ENCODE measurements at regions not wholly inside any gene's neighbourhood (a gene's known extent, or its start where the extent isn't known, plus 50 kb on each side); places are given as distances from the start of the nearest gene placed in this dataset.

GRCh38 chr7:113784316-113784715, 134.5 kb downstream of the PPP1R3A start:
- no peaks in the 10 kb centered on the region for H3K36me3 ChIP-seq (ENCODE audit: control insufficient read depth, insufficient read depth, low read length)
- H3K4me1 ChIP-seq (ENCODE audit: control insufficient read depth, insufficient read depth, low read length), result no peaks in the 10 kb centered on the region
- H3K27ac ChIP-seq (ENCODE audit: low read depth, low read length), result no peak overlapping the region
- no peaks in the 10 kb centered on the region for H3K27me3 ChIP-seq (ENCODE audit: control insufficient read depth, insufficient read depth, low read length)
- no peaks in the 10 kb centered on the region for H3K9me3 ChIP-seq (ENCODE audit: control insufficient read depth, insufficient read depth, low read depth, low read length)
- H3K4me3 ChIP-seq (ENCODE audit: low read depth, low read length), result no peak overlapping the region
- H3K9ac ChIP-seq (ENCODE audit: low read length), result no peak overlapping the region

DNA sequence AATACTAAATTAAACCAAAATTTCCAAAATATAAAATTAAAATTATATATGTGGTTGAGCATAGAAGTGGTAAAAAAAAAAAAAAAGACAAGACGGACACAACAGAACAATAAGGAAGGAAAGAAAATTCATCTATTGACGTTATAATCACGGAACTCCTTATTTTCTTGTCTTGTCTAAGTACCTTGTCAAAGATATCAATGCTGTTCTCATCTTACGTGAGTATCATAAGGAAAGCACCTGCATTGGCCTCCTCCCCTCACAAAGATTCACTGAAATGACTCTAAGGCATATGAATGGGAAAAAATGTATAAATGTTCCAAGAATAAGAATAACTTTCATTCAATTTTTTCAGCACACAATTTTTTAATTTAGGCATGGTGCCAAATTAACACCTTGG, 135.4 kb downstream of the PPP1R3A start:
- H3K4me1 ChIP-seq (ENCODE audit: control insufficient read depth, insufficient read depth, low read length), result no peaks in the 10 kb centered on the region
- no peak overlapping the region for H3K9ac ChIP-seq (ENCODE audit: low read length)
- H3K4me3 ChIP-seq (ENCODE audit: low read depth, low read length), result no peak overlapping the region
- no peaks in the 10 kb centered on the region for H3K27me3 ChIP-seq (ENCODE audit: control insufficient read depth, insufficient read depth, low read length)
- no peaks in the 10 kb centered on the region for H3K9me3 ChIP-seq (ENCODE audit: control insufficient read depth, insufficient read depth, low read depth, low read length)
- no peak overlapping the region for H3K27ac ChIP-seq (ENCODE audit: low read depth, low read length)
- H3K36me3 ChIP-seq (ENCODE audit: control insufficient read depth, insufficient read depth, low read length), result no peaks in the 10 kb centered on the region

- Histone ChIP-seq H3K27ac (ENCODE audit: low read depth, low read length) (no peak overlapping the region), H3K4me1 (ENCODE audit: control insufficient read depth, insufficient read depth, low read length) (no peaks in the 10 kb centered on the region), H3K36me3 (ENCODE audit: control insufficient read depth, insufficient read depth, low read length) (no peaks in the 10 kb centered on the region), H3K27me3 (ENCODE audit: control insufficient read depth, insufficient read depth, low read length) (no peaks in the 10 kb centered on the region), H3K4me3 (ENCODE audit: low read depth, low read length) (no peak overlapping the region), H3K9me3 (ENCODE audit: control insufficient read depth, insufficient read depth, low read depth, low read length) (no peaks in the 10 kb centered on the region), H3K9ac (ENCODE audit: low read length) (no peak overlapping the region)
These were observed 143.0 kb downstream of the PPP1R3A start for GRCh38 chr7:113775804-113776203.

GRCh38 chr7:113775401-113775800, 143.4 kb downstream of the PPP1R3A start:
- Histone ChIP-seq H3K4me1 (ENCODE audit: control insufficient read depth, insufficient read depth, low read length) (no peaks in the 10 kb centered on the region), H3K36me3 (ENCODE audit: control insufficient read depth, insufficient read depth, low read length) (no peaks in the 10 kb centered on the region), H3K4me3 (ENCODE audit: low read depth, low read length) (no peak overlapping the region), H3K9ac (ENCODE audit: low read length) (no peak overlapping the region), H3K9me3 (ENCODE audit: control insufficient read depth, insufficient read depth, low read depth, low read length) (no peaks in the 10 kb centered on the region), H3K27ac (ENCODE audit: low read depth, low read length) (no peak overlapping the region), H3K27me3 (ENCODE audit: control insufficient read depth, insufficient read depth, low read length) (no peaks in the 10 kb centered on the region)

- Histone ChIP-seq H3K4me1 (ENCODE audit: control insufficient read depth, insufficient read depth, low read length) (no peaks in the 10 kb centered on the region), H3K4me3 (ENCODE audit: low read depth, low read length) (no peak overlapping the region), H3K36me3 (ENCODE audit: control insufficient read depth, insufficient read depth, low read length) (no peaks in the 10 kb centered on the region), H3K9ac (ENCODE audit: low read length) (no peak overlapping the region), H3K27me3 (ENCODE audit: control insufficient read depth, insufficient read depth, low read length) (no peaks in the 10 kb centered on the region), H3K27ac (ENCODE audit: low read depth, low read length) (no peak overlapping the region), H3K9me3 (ENCODE audit: control insufficient read depth, insufficient read depth, low read depth, low read length) (no peaks in the 10 kb centered on the region)
These were observed 144.5 kb downstream of the PPP1R3A start for GRCh38 chr7:113774182-113774807.

DNA sequence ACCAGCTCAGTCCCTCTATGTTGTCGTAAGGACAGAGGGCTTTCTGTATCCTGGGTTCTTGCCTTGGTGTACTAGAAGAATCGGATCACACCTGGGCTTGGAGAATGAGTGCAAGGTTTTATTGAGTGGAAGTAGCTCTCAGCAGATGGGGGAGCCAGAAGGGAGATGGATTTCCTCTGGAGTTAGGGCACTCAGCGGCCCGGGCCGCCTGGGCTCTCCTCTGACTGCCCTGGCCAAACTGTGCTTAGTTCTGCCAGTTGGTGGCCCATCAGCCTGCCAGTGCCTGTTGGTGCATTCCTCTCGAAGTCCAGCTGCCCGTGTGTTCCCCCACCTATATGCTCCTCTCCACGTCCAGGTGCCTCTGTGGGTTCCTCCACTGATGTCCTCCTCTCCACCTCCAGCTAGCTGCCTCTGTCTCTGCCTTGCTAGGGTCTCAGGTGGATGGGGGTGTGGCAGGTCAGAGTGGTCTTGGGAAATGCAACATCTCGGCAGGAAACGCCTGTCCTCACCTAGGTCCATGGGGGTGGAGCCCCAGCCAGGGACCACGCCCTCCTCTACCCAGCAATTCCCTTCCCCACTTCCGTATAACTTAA, 148.6 kb downstream of the PPP1R3A start:
- no peak overlapping the region for H3K4me3 ChIP-seq (ENCODE audit: low read depth, low read length)
- no peaks in the 10 kb centered on the region for H3K36me3 ChIP-seq (ENCODE audit: control insufficient read depth, insufficient read depth, low read length)
- H3K27ac ChIP-seq (ENCODE audit: low read depth, low read length), result no peak overlapping the region

GRCh38 chr7:113768387-113768786, 150.4 kb downstream of the PPP1R3A start:
- Histone ChIP-seq H3K36me3 (ENCODE audit: control insufficient read depth, insufficient read depth, low read length) (no peaks in the 10 kb centered on the region), H3K4me1 (ENCODE audit: control insufficient read depth, insufficient read depth, low read length) (no peaks in the 10 kb centered on the region), H3K9ac (ENCODE audit: low read length) (no peak overlapping the region), H3K4me3 (ENCODE audit: low read depth, low read length) (no peak overlapping the region), H3K27ac (ENCODE audit: low read depth, low read length) (no peak overlapping the region), H3K9me3 (ENCODE audit: control insufficient read depth, insufficient read depth, low read depth, low read length) (no peaks in the 10 kb centered on the region), H3K27me3 (ENCODE audit: control insufficient read depth, insufficient read depth, low read length) (no peaks in the 10 kb centered on the region)

More for the DNA sequence above, 148.6 kb downstream of the PPP1R3A start:
- Histone ChIP-seq H3K27me3 (ENCODE audit: control insufficient read depth, insufficient read depth, low read length) (no peaks in the 10 kb centered on the region), H3K4me1 (ENCODE audit: control insufficient read depth, insufficient read depth, low read length) (no peaks in the 10 kb centered on the region), H3K9me3 (ENCODE audit: control insufficient read depth, insufficient read depth, low read depth, low read length) (no peaks in the 10 kb centered on the region), H3K9ac (ENCODE audit: low read length) (no peak overlapping the region)

GRCh38 chr7:113764401-113765035, 154.3 kb downstream of the PPP1R3A start:
- H3K27me3 ChIP-seq (ENCODE audit: control insufficient read depth, insufficient read depth, low read length), result no peaks in the 10 kb centered on the region
- H3K9ac ChIP-seq (ENCODE audit: low read length), result no peak overlapping the region
- H3K9me3 ChIP-seq (ENCODE audit: control insufficient read depth, insufficient read depth, low read depth, low read length), result no peaks in the 10 kb centered on the region
- no peaks in the 10 kb centered on the region for H3K36me3 ChIP-seq (ENCODE audit: control insufficient read depth, insufficient read depth, low read length)
- no peaks in the 10 kb centered on the region for H3K4me1 ChIP-seq (ENCODE audit: control insufficient read depth, insufficient read depth, low read length)
- H3K4me3 ChIP-seq (ENCODE audit: low read depth, low read length), result no peak overlapping the region
- H3K27ac ChIP-seq (ENCODE audit: low read depth, low read length), result no peak overlapping the region

DNA sequence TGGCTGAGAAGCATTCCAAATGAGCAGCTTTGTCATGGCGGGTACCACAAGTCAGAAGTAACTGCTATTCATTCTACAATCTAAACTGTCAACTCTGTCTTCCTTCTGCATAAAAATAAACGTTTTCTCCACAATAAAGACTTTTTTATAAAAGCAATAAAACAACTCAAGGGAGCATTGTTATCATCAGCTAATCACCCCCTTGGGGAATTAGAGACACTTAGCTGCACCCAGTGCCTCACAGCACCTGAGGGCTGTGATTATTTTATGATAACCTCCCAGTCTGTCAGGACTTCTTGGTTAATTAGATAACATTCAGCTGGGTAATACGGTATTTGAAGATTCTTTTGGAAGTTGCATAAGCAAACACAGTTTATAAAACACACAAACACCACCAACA, 155.6 kb downstream of the PPP1R3A start:
- no peaks in the 10 kb centered on the region for H3K36me3 ChIP-seq (ENCODE audit: control insufficient read depth, insufficient read depth, low read length)
- H3K4me1 ChIP-seq (ENCODE audit: control insufficient read depth, insufficient read depth, low read length), result no peaks in the 10 kb centered on the region
- H3K27me3 ChIP-seq (ENCODE audit: control insufficient read depth, insufficient read depth, low read length), result no peaks in the 10 kb centered on the region
- no peaks in the 10 kb centered on the region for H3K9me3 ChIP-seq (ENCODE audit: control insufficient read depth, insufficient read depth, low read depth, low read length)
- H3K9ac ChIP-seq (ENCODE audit: low read length), result no peak overlapping the region
- no peak overlapping the region for H3K4me3 ChIP-seq (ENCODE audit: low read depth, low read length)
- no peak overlapping the region for H3K27ac ChIP-seq (ENCODE audit: low read depth, low read length)

DNA sequence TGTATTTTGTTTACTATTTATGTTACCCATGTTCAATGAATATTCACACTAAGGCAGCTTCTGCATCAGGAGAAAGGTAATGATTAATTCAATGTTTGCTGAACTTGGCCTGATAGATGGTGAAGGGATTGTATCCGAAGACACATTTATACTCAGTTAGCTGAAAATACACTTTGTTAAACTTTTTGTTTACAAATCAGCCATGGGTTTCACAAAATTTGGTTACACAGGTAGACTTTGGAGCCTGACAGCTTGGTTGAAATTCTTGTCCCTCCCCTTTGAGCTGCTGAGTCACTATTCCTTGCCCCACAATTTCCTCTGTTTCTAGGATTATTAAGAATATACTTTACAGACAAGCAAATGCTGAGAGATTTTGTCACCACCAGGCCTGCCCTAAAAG, 162.6 kb downstream of the PPP1R3A start:
- H3K9me3 ChIP-seq (ENCODE audit: control insufficient read depth, insufficient read depth, low read depth, low read length), result no peaks in the 10 kb centered on the region

GRCh38 chr7:113752689-113753088, 166.1 kb downstream of the PPP1R3A start:
- Histone ChIP-seq H3K9me3 (ENCODE audit: control insufficient read depth, insufficient read depth, low read depth, low read length) (no peaks in the 10 kb centered on the region), H3K27me3 (ENCODE audit: control insufficient read depth, insufficient read depth, low read length) (no peaks in the 10 kb centered on the region), H3K4me3 (ENCODE audit: low read depth, low read length) (no peak overlapping the region), H3K27ac (ENCODE audit: low read depth, low read length) (no peak overlapping the region), H3K9ac (ENCODE audit: low read length) (no peak overlapping the region), H3K4me1 (ENCODE audit: control insufficient read depth, insufficient read depth, low read length) (no peaks in the 10 kb centered on the region), H3K36me3 (ENCODE audit: control insufficient read depth, insufficient read depth, low read length) (no peaks in the 10 kb centered on the region)

More for the DNA sequence above, 162.6 kb downstream of the PPP1R3A start:
- H3K4me1 ChIP-seq (ENCODE audit: control insufficient read depth, insufficient read depth, low read length), result no peaks in the 10 kb centered on the region
- H3K27ac ChIP-seq (ENCODE audit: low read depth, low read length), result no peak overlapping the region
- H3K4me3 ChIP-seq (ENCODE audit: low read depth, low read length), result no peak overlapping the region
- H3K36me3 ChIP-seq (ENCODE audit: control insufficient read depth, insufficient read depth, low read length), result no peaks in the 10 kb centered on the region
- no peaks in the 10 kb centered on the region for H3K27me3 ChIP-seq (ENCODE audit: control insufficient read depth, insufficient read depth, low read length)
- no peak overlapping the region for H3K9ac ChIP-seq (ENCODE audit: low read length)

All from HUES6 (cell line).